ENCODE measurements at regions not wholly inside any gene's neighbourhood (a gene's known extent, or its start where the extent isn't known, plus 50 kb on each side); places are given as distances from the start of the nearest gene placed in this dataset.

- Histone ChIP-seq H3K27me3 (replicated peaks in 1 of 2; ENCODE audit: control insufficient read depth in 2 of 2, extremely low read depth in 1 of 2, insufficient read depth in 2 of 2, low read length in 1 of 2) (no peaks in the 10 kb centered on the region), H3K27ac (ENCODE audit: low read length) (no peak overlapping the region), H3K4me3 (ENCODE audit: control insufficient read depth in 1 of 2, extremely low read depth in 1 of 2, low read length in 1 of 2) (no peak overlapping the region), H3K4me1 (ENCODE audit: control insufficient read depth in 1 of 2, extremely low read depth in 1 of 2, insufficient read depth in 2 of 2, low read length in 2 of 2) (no peaks in the 10 kb centered on the region), H3K36me3 (ENCODE audit: control insufficient read depth in 2 of 2, extremely low read depth in 1 of 2, insufficient read depth in 1 of 2, low read length in 1 of 2) (no peaks in the 10 kb centered on the region), H3K9me3 (no peaks in the 10 kb centered on the region)
- H3K36me3 Mint-ChIP-seq: no peaks in the 10 kb centered on the region
- ChIA-PET POLR2A (no interaction called here), CTCF (no interaction called here)
- no peak overlapping the region for H3K27ac Mint-ChIP-seq
- H3K4me3 Mint-ChIP-seq: no peak overlapping the region
- no peaks in the 10 kb centered on the region for H3K9me3 Mint-ChIP-seq
- no peak for DNase-seq
- no CpG with 5 or more reads among the region's 7 CpGs for WGBS (ENCODE audit: insufficient coverage)
- no peaks in the 10 kb centered on the region for H3K27me3 Mint-ChIP-seq
- ATAC-seq (replicated peaks in 1 of 4): no peak
- no peaks in the 10 kb centered on the region for H3K4me1 Mint-ChIP-seq
Observed at GRCh38 chrX:113828470-113828869, 755.4 kb upstream of the HTR2C start.

GRCh38 chrX:113818346-113818745 lies 765.5 kb upstream of the HTR2C start:
- H3K4me3 Mint-ChIP-seq: no peak overlapping the region
- no peaks in the 10 kb centered on the region for H3K36me3 ChIP-seq (ENCODE audit: control insufficient read depth in 2 of 2, extremely low read depth in 1 of 2, insufficient read depth in 1 of 2, low read length in 1 of 2)
- H3K27ac ChIP-seq (ENCODE audit: low read length): no peak overlapping the region
- H3K4me3 ChIP-seq (ENCODE audit: control insufficient read depth in 1 of 2, extremely low read depth in 1 of 2, low read length in 1 of 2): no peak overlapping the region
- no peaks in the 10 kb centered on the region for H3K4me1 ChIP-seq (ENCODE audit: control insufficient read depth in 1 of 2, extremely low read depth in 1 of 2, insufficient read depth in 2 of 2, low read length in 2 of 2)
- CTCF ChIA-PET: no interaction called here
- no peaks in the 10 kb centered on the region for H3K36me3 Mint-ChIP-seq
- H3K27ac Mint-ChIP-seq: no peak overlapping the region
- no peak for DNase-seq
- no peak for ATAC-seq (replicated peaks in 1 of 4)
- no peaks in the 10 kb centered on the region for H3K4me1 Mint-ChIP-seq
- no peaks in the 10 kb centered on the region for H3K9me3 ChIP-seq
- no peaks in the 10 kb centered on the region for H3K27me3 ChIP-seq (replicated peaks in 1 of 2; ENCODE audit: control insufficient read depth in 2 of 2, extremely low read depth in 1 of 2, insufficient read depth in 2 of 2, low read length in 1 of 2)
- H3K9me3 Mint-ChIP-seq: peaks cover 3 to 6% (median 5%) of the 10 kb centered on the region in 3 donors
- no peaks in the 10 kb centered on the region for H3K27me3 Mint-ChIP-seq
- WGBS (ENCODE audit: insufficient coverage): no CpG with 5 or more reads among the region's 3 CpGs
- POLR2A ChIA-PET: no interaction called here

- H3K4me3 ChIP-seq (ENCODE audit: control insufficient read depth in 1 of 2, extremely low read depth in 1 of 2, low read length in 1 of 2): no peak overlapping the region
- ATAC-seq (replicated peaks in 1 of 4) (no peak), DNase-seq (no peak)
- CTCF ChIA-PET: no interaction called here
- no peaks in the 10 kb centered on the region for H3K9me3 Mint-ChIP-seq
- H3K36me3 ChIP-seq (ENCODE audit: control insufficient read depth in 2 of 2, extremely low read depth in 1 of 2, insufficient read depth in 1 of 2, low read length in 1 of 2): no peaks in the 10 kb centered on the region
- H3K4me1 Mint-ChIP-seq: no peaks in the 10 kb centered on the region
- WGBS (ENCODE audit: insufficient coverage): no CpG with 5 or more reads among the region's 3 CpGs
- no peaks in the 10 kb centered on the region for H3K36me3 Mint-ChIP-seq
- no peak overlapping the region for H3K27ac Mint-ChIP-seq
- H3K27ac ChIP-seq (ENCODE audit: low read length): no peak overlapping the region
- no peaks in the 10 kb centered on the region for H3K4me1 ChIP-seq (ENCODE audit: control insufficient read depth in 1 of 2, extremely low read depth in 1 of 2, insufficient read depth in 2 of 2, low read length in 2 of 2)
- H3K27me3 ChIP-seq (replicated peaks in 1 of 2; ENCODE audit: control insufficient read depth in 2 of 2, extremely low read depth in 1 of 2, insufficient read depth in 2 of 2, low read length in 1 of 2): no peaks in the 10 kb centered on the region
- no peaks in the 10 kb centered on the region for H3K9me3 ChIP-seq
- H3K27me3 Mint-ChIP-seq: no peaks in the 10 kb centered on the region
- POLR2A ChIA-PET: no interaction called here
- no peak overlapping the region for H3K4me3 Mint-ChIP-seq
Observed at GRCh38 chrX:113804819-113805218, 779.1 kb upstream of the HTR2C start.

GRCh38 chrX:113804291-113804690 lies 779.6 kb upstream of the HTR2C start:
- Mint-ChIP-seq H3K27ac (no peak overlapping the region), H3K4me1 (no peaks in the 10 kb centered on the region), H3K9me3 (no peaks in the 10 kb centered on the region), H3K36me3 (no peaks in the 10 kb centered on the region), H3K27me3 (no peaks in the 10 kb centered on the region), H3K4me3 (no peak overlapping the region)
- ATAC-seq (replicated peaks in 1 of 4) (no peak), DNase-seq (no peak)
- Histone ChIP-seq H3K27me3 (replicated peaks in 1 of 2; ENCODE audit: control insufficient read depth in 2 of 2, extremely low read depth in 1 of 2, insufficient read depth in 2 of 2, low read length in 1 of 2) (no peaks in the 10 kb centered on the region), H3K4me1 (ENCODE audit: control insufficient read depth in 1 of 2, extremely low read depth in 1 of 2, insufficient read depth in 2 of 2, low read length in 2 of 2) (no peaks in the 10 kb centered on the region), H3K9me3 (no peaks in the 10 kb centered on the region), H3K4me3 (ENCODE audit: control insufficient read depth in 1 of 2, extremely low read depth in 1 of 2, low read length in 1 of 2) (no peak overlapping the region), H3K36me3 (ENCODE audit: control insufficient read depth in 2 of 2, extremely low read depth in 1 of 2, insufficient read depth in 1 of 2, low read length in 1 of 2) (no peaks in the 10 kb centered on the region), H3K27ac (ENCODE audit: low read length) (no peak overlapping the region)
- CTCF ChIA-PET: no interaction called here
- WGBS (ENCODE audit: insufficient coverage): no CpG with 5 or more reads among the region's 3 CpGs
- POLR2A ChIA-PET: no interaction called here

GRCh38 chrX:113802837-113803236 lies 781.0 kb upstream of the HTR2C start:
- Mint-ChIP-seq H3K27ac (no peak overlapping the region), H3K4me3 (no peak overlapping the region), H3K9me3 (no peaks in the 10 kb centered on the region), H3K36me3 (no peaks in the 10 kb centered on the region), H3K27me3 (no peaks in the 10 kb centered on the region), H3K4me1 (no peaks in the 10 kb centered on the region)
- no peak overlapping the region for H3K27ac ChIP-seq (ENCODE audit: low read length)
- CTCF ChIA-PET: no interaction called here
- WGBS (ENCODE audit: insufficient coverage): no CpG with 5 or more reads among the region's 4 CpGs
- DNase-seq (no peak), ATAC-seq (replicated peaks in 1 of 4) (no peak)
- no peaks in the 10 kb centered on the region for H3K27me3 ChIP-seq (replicated peaks in 1 of 2; ENCODE audit: control insufficient read depth in 2 of 2, extremely low read depth in 1 of 2, insufficient read depth in 2 of 2, low read length in 1 of 2)
- no peak overlapping the region for H3K4me3 ChIP-seq (ENCODE audit: control insufficient read depth in 1 of 2, extremely low read depth in 1 of 2, low read length in 1 of 2)
- POLR2A ChIA-PET: interaction anchor here in 1 of 2 donors (0.6 kb wide), 1 partner anchor 611 kb away, joined by 3 read pairs; no protein-coding TSS in a partner anchor
- no peaks in the 10 kb centered on the region for H3K4me1 ChIP-seq (ENCODE audit: control insufficient read depth in 1 of 2, extremely low read depth in 1 of 2, insufficient read depth in 2 of 2, low read length in 2 of 2)
- H3K36me3 ChIP-seq (ENCODE audit: control insufficient read depth in 2 of 2, extremely low read depth in 1 of 2, insufficient read depth in 1 of 2, low read length in 1 of 2): no peaks in the 10 kb centered on the region
- no peaks in the 10 kb centered on the region for H3K9me3 ChIP-seq

- Histone ChIP-seq H3K4me1 (ENCODE audit: control insufficient read depth in 1 of 2, extremely low read depth in 1 of 2, insufficient read depth in 2 of 2, low read length in 2 of 2) (no peaks in the 10 kb centered on the region), H3K36me3 (ENCODE audit: control insufficient read depth in 2 of 2, extremely low read depth in 1 of 2, insufficient read depth in 1 of 2, low read length in 1 of 2) (no peaks in the 10 kb centered on the region), H3K4me3 (ENCODE audit: control insufficient read depth in 1 of 2, extremely low read depth in 1 of 2, low read length in 1 of 2) (no peak overlapping the region), H3K27me3 (replicated peaks in 1 of 2; ENCODE audit: control insufficient read depth in 2 of 2, extremely low read depth in 1 of 2, insufficient read depth in 2 of 2, low read length in 1 of 2) (no peaks in the 10 kb centered on the region), H3K27ac (ENCODE audit: low read length) (no peak overlapping the region), H3K9me3 (no peaks in the 10 kb centered on the region)
- ChIA-PET POLR2A (no interaction called here), CTCF (no interaction called here)
- no peak overlapping the region for H3K27ac Mint-ChIP-seq
- no peak for ATAC-seq (replicated peaks in 1 of 4)
- H3K27me3 Mint-ChIP-seq: no peaks in the 10 kb centered on the region
- H3K4me1 Mint-ChIP-seq: no peaks in the 10 kb centered on the region
- no peaks in the 10 kb centered on the region for H3K36me3 Mint-ChIP-seq
- peaks cover 0 to 2% (median 0%) of the 10 kb centered on the region in 3 donors for H3K9me3 Mint-ChIP-seq
- no peak overlapping the region for H3K4me3 Mint-ChIP-seq
- no peak for DNase-seq
Observed at GRCh38 chrX:113800955-113801354, 782.9 kb upstream of the HTR2C start.

GRCh38 chrX:113793563-113793962 lies 790.3 kb upstream of the HTR2C start:
- H3K4me1 Mint-ChIP-seq: no peaks in the 10 kb centered on the region
- peaks cover 0 to 2% (median 0%) of the 10 kb centered on the region in 3 donors for H3K9me3 Mint-ChIP-seq
- Histone ChIP-seq H3K27ac (ENCODE audit: low read length) (no peak overlapping the region), H3K9me3 (no peaks in the 10 kb centered on the region), H3K36me3 (ENCODE audit: control insufficient read depth in 2 of 2, extremely low read depth in 1 of 2, insufficient read depth in 1 of 2, low read length in 1 of 2) (no peaks in the 10 kb centered on the region), H3K4me3 (ENCODE audit: control insufficient read depth in 1 of 2, extremely low read depth in 1 of 2, low read length in 1 of 2) (no peak overlapping the region), H3K27me3 (replicated peaks in 1 of 2; ENCODE audit: control insufficient read depth in 2 of 2, extremely low read depth in 1 of 2, insufficient read depth in 2 of 2, low read length in 1 of 2) (no peaks in the 10 kb centered on the region), H3K4me1 (ENCODE audit: control insufficient read depth in 1 of 2, extremely low read depth in 1 of 2, insufficient read depth in 2 of 2, low read length in 2 of 2) (no peaks in the 10 kb centered on the region)
- no peak for DNase-seq
- WGBS (ENCODE audit: insufficient coverage): no CpG with 5 or more reads among the region's 4 CpGs
- no peak overlapping the region for H3K27ac Mint-ChIP-seq
- ChIA-PET POLR2A (no interaction called here), CTCF (no interaction called here)
- no peaks in the 10 kb centered on the region for H3K27me3 Mint-ChIP-seq
- H3K36me3 Mint-ChIP-seq: no peaks in the 10 kb centered on the region
- no peak for ATAC-seq (replicated peaks in 1 of 4)
- no peak overlapping the region for H3K4me3 Mint-ChIP-seq
